ENCODE measurements at regions not wholly inside any gene's neighbourhood (a gene's known extent, or its start where the extent isn't known, plus 50 kb on each side); places are given as distances from the start of the nearest gene placed in this dataset.
A peak's percentile ranks its signal among the peaks of the same experiment; 100 is the strongest.
"Not testable (repeated sequence)": the region's sequence is repeated elsewhere in the genome, so short reads cannot be mapped to it uniquely, and the experiment has no call there.

DNA sequence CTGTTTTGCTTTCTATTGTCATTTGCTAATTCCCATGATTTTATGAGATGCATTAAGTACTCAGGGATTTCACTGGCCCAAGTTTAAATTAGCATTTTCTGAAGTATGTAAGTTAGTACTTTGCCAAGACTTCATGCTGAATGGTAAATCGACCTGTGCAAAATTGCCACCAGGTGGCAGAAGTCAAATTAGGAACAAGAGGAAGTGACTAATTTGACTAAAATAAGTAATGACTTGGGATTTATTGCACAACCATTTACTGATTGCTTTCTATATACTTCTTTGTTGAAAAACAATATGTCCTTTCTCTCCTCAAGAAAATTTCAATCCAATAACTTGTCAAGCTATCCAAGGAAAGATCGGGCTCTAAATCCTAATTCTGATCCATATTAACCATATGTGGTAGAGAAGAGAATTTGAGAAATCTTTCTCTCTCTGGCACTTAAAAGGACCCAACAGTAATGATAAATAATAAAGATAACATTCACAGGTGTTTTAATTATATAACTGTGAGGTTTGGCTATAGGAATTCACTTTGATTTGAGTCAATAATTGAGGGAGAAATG lies 253.7 kb upstream of the CHORDC1 start:
- no peak for FAIRE-seq
- no peak for DNase-seq (ENCODE audit: low spot score)

DNA sequence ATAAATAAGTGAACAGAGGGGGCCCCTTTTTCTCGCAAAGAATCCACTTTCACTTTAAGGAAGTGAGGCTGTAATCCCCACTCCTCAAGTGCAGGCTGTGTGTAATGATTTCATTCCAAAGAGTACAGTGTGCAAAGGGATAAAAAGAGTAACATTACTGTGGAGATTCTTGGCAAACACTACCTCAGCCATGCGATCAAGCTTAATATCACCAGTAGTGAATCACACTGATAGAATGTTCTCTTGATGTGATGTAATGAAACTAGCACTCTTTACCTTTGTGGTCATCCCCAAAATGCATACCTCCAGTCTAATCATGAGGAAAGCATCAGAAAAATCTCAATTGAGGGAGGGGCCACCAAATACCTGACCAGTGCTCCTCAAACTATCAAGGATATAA lies 246.1 kb upstream of the CHORDC1 start:
- FAIRE-seq = peak; percentile 17
- peak; percentile 60 for DNase-seq (ENCODE audit: low spot score)

DNA sequence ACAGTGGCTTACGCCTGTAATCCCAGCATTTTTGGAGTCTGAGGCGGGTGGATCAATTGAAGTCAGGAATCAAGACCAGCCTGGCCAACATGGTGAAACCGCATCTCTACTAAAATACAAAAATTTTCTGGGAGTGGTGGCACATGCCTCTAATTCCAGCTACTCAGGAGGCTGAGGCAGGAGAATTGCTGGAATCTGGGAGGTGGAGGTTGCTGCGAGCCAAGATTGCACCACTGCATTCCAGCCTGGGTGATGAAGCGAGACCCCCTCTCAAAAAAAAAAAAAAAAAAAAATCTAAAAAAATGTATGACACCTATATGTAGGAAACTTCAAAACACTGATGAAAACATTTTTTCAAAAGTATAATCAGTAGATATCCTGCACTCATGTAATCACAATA lies 242.7 kb upstream of the CHORDC1 start:
- no peak for FAIRE-seq
- no peak for DNase-seq (ENCODE audit: low spot score)

DNA sequence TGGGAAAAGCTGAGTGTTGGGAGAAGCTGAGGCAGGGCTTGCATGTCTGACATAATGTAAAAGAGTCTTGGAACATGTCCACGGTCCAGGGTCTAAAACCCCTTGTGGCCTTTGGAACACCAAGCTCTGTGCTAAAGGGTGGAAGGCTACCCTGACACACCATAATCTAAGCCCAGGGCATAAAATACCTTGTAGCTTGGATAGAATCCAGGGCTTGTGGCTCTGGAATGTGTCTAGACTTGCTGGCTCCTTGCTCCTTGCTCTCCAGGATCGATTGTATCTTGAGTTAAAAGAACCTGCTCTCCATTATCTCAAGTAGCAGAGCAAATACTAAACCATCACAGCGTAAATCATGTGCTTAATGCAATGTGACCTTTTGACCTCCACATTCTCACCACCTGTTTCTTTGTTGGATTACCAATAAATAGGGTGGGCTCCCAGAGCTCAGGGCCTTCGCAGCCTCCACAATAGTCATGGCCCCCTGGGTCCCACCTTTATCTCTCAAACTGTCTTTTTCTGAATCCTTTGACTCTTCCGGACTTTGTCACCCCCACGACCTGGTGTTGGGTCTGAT lies 232.6 kb upstream of the CHORDC1 start:
- not testable (repeated sequence) for DNase-seq (ENCODE audit: low spot score); FAIRE-seq

DNA sequence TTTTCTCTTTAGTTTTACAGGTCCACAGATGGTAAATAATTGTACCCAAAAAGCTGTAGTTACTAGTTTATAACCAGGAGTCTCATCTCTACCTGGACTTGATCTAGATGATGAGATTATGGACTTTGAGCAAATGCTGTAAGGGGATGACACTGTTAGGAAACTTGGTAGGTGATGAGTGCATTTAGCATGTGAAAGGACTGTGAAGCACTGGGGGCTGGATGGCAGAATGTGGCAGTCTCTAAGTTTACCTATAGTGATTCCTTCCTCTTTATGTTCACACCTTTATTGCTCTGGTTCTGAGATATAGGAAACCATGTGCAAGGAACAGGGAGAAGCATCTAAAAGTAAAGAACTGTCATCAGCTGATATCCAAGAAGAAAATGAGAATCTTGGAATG lies 230.7 kb upstream of the CHORDC1 start:
- DNase-seq (ENCODE audit: low spot score) (no peak), FAIRE-seq (no peak)

DNA sequence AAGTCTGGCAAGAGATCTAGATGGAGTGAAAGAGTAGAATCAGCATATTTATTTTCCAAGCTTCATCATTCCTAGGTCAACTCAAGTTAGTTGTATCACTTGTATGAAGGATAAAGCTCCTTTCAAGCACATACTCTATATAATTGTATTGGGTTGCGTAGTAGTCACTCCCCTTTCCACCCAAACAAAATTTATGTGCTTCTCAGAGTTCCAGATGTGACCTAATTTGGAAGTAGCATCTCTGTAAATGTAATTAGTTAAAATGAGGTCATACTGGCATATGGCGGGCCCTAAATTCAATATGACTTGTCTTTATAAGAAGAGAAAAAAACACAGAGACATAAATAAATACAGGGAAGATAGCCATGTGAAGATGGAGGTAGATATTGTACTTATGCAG lies 226.8 kb upstream of the CHORDC1 start:
- FAIRE-seq = no peak

DNA sequence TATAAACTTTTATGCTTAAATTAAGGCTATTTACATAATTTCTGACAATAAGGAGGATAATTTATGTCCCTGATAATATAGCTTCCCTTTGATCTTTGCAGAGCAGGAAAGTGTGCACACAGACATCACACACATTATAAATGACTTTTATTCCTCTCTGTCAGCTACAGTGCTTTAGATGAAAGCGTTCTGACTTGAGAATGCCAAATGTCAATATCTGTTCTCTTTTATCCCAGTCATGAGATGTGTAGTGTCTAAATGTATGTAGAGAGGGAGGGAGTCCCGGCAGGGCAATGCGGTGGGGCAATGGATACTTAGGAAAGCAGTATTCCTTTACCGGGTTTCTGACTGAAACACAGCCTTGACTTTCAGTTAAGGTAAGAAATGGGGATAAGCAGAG lies 225.4 kb upstream of the CHORDC1 start:
- FAIRE-seq (no peak), DNase-seq (ENCODE audit: low spot score) (no peak)

More for the DNA sequence above, 226.8 kb upstream of the CHORDC1 start:
- no peak for DNase-seq (ENCODE audit: low spot score)

DNA sequence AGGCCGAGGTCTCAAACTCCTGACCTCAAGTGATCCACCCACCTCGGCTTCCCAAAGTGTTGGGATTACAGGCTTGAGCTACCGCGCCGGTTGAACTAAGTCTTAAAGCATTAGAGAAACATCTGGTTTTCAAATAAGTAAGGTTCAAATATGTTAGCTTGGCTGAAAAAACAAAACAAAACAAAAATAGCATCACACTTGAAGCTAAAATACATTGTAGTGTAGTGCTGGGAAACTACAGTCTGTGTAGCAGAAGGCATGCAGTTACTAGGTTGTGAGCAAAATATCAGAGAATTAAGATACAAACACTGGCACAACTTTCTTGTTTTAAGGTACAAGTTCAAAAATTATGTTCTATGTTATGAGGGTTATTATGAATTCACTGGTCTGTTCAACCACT lies 224.8 kb upstream of the CHORDC1 start:
- DNase-seq (ENCODE audit: low spot score) = no peak
- no peak for FAIRE-seq

DNA sequence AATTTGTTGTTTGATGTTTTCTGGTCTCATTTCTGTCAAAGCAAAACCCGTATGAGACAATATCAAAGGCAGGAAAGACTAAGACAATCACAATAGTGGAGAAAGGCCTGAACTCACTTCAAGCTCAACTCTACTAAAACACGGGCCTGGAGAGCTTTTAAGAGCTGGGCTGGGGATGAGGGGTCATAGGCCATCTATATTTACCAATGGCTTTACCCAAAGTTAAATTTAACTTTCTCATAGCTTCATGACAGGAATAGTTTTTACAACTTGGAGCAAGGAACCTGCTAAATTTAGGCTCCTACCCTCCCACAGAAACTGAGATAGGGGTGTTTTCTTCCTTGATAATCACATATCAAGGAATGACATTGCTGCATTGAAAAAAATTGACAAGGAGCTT lies 223.4 kb upstream of the CHORDC1 start:
- FAIRE-seq (no peak), DNase-seq (ENCODE audit: low spot score) (no peak)

DNA sequence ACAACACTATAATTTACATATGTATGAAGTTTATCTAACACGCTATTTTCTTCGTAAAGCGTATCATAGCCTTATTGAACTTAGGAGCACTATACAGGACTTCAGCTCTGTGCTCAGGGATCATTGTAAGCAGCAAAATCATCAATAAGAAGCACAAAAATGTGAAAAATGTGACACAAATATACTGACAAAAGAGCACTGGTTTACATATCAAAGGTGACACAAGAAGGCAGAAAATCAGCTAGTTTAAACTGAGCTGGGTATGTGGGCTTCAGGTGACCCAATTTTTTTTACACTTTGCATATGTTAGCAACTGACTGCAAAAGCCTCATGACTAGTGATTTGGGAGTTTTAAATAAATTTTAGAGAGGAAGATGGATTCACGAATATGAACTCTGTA lies 215.2 kb upstream of the CHORDC1 start:
- no peak for DNase-seq (ENCODE audit: low spot score)
- FAIRE-seq = no peak

DNA sequence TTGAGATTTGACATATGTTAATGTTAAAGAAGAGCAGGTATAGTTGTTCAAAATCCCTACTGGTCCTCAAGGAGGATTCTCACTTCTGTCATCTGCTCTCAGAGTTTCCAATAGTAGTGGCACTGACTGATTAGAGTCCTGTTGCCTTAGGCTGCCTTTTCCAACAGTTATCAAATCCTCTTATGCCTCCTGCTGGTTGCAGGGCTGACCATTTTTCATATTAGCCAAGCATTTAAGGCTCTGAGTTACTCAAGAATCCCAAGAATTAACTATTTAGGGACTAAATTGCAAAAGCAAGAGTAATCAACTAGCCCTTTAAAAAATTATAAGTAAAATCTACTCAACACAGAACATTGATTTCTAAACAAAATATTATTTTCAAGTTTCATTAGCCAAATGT lies 212.0 kb upstream of the CHORDC1 start:
- FAIRE-seq (no peak), DNase-seq (ENCODE audit: low spot score) (no peak)

DNA sequence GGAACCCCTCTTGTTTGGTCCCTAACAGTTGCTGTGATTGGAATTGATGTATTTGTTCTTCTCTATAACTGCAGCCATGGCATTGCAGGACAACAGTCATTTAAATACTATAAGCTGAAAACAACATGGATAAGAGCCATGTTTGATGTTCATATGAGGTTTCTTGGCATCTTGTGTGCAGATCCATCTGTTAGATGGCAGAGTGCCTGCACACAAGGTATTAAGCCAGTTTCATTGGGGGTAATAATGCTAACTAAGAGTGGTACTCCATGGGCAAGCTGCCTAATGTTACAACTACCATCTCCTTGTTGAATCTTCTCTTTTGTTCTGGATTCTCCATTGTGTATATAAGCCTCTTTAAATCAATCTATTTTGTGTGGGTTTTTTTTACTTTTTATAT lies 206.0 kb upstream of the CHORDC1 start:
- DNase-seq (ENCODE audit: low spot score) (no peak), FAIRE-seq (no peak)

DNA sequence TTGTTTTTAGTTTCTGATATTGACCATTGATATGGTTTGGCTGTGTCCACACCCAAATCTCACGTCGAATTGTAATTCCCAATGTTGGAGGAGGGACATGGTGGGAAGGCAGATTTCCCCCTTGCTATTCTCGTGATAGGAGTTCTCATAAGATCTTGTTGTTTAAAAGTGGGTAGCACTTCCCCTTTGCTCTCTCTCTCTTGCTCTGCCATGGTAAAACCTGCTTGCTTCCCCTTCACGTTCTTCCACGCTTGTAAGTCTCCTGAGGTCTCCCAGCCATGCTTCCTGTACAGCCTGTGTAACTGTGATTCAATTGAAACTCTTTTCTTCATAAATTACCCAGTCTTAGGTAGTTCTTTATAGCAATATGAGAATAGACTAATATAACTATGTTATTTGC lies 203.6 kb upstream of the CHORDC1 start:
- no peak for FAIRE-seq

DNA sequence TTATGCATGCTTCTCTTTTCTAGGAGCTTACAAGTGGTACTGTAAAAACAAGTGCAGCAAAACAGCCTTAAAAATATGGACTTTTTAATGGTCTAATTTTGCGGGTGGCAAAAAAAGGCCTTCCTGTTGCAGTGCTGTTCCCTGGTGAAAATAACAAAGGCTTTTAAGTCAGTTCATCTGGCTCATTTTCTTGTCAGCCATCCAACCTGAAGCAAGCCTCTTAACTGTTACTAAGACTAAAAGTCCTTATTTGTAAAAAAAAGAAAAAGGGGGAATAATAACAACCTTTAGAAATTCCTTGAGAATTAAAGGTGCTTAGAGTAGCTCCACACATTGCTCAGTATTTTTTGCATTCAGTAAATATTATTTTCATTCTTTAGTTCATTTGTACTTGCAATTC lies 200.5 kb upstream of the CHORDC1 start:
- no peak for FAIRE-seq
- DNase-seq (ENCODE audit: low spot score) = no peak

More for the DNA sequence above, 203.6 kb upstream of the CHORDC1 start:
- DNase-seq (ENCODE audit: low spot score) = no peak

DNA sequence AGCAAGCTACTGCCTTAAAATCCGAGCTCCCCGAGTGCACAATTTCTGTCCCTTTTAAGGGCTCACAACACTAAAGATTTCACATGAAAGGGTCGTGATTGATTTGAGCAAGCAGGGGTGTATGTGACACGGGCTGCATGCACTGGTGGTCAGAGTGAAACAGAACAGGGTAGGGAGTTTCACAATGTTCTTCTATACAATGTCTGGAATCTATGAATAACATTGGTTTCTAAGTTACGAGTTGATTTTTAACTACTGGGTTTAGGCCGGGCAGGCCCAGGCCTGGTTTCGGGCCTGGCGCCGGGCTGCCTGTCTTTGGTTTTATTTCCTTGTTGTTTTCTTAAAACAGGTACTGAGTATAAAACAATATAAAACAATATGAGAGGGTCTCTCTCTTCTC lies 199.9 kb upstream of the CHORDC1 start:
- not testable (repeated sequence) for FAIRE-seq; DNase-seq (ENCODE audit: low spot score)

DNA sequence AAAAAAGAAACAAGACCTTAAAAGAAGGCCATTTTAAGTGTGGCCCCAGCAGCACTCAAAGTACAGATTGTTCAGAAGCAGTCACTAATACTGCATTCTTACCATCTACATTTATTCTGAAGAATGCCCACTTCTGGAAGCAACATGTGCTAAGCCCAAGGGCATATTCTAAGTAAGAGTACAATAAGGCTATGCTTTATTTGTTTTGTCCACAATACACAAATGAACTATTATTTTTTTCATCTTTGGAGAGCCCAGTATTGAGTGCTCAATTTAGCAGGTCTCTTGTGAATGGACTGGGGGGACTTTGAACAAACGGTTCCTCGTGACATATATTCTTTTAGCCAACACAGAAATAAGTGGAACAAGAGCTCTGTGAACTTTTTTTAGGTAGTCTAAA lies 191.4 kb upstream of the CHORDC1 start:
- FAIRE-seq (no peak), DNase-seq (ENCODE audit: low spot score) (no peak)

DNA sequence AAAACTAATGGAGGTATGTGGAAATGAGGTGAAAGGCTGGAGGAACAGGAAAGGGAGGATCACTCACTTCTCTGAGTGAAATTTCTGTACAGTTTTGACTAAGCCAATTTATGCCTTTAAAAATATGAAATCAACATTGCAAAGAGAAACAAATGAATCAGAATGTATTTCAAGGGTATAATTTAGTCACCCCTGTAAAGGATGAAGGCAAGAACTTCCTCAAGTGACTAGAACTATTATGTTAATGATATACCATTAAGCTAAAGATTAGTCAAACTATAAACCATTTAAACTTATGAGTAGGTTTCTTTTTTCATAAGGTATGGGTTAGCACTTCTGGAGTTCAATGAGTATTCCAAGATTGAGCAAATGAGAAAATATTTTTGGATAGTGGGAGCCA lies 184.5 kb upstream of the CHORDC1 start:
- no peak for DNase-seq (ENCODE audit: low spot score)
- FAIRE-seq = no peak

DNA sequence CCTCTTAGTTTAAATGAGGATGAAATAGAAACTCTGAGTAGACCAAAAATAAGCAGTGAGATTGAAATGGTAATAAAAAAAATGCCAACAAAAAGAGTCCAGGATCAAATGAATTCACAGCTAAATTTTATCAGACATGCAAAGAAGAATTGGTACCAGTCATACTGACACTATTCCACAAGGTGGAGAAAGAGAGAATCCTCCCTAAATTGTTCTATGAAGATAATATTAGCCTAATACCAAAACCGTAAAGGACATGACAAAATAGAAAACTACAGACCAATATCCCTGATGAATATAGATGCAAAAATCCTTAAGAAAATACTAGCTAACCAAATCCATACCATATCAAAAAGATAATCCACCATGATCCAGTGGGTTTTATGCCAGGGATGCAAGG lies 169.8 kb upstream of the CHORDC1 start:
- DNase-seq (ENCODE audit: low spot score) (no peak), FAIRE-seq (no peak)

DNA sequence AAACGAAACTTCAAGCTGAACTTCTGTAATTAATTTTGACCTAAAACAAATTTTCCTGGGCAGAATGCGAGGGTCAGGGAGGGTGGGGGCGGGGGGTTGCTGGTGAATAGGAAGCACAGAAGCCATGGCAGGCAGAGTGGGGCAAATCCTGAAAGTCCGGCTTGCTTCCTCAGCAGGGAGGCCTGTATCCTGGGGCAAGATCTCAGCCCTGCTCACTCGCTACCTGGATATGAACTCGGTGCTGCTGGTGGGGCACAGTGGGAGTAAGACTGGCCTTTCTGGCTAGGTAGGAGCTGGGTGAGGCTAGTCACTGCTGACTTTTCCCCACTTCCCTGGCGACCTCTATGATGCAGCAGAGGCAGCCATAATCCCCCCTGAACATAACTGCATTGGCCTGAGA lies 168.9 kb upstream of the CHORDC1 start:
- FAIRE-seq (no peak), DNase-seq (ENCODE audit: low spot score) (no peak)

DNA sequence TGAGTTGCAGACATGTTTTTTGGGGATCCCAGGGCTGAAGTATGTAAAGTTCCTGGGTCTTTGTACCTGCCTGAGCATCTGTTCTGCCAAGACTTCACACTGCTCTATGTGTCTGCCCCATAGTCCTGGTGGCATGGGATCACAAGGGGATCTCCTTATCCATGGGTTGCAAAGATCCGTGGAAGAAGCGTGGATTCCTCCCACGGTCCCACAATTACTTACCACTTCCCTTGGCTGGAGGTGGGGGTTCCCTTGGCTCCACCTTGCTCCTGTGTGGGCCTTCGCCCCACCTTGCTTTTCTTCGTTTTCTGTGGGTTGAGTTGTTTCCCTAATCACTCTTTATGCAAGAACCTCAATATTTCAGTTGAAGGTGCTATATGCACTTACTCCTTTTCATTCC lies 157.4 kb upstream of the CHORDC1 start:
- no peak for DNase-seq (ENCODE audit: low spot score)

DNA sequence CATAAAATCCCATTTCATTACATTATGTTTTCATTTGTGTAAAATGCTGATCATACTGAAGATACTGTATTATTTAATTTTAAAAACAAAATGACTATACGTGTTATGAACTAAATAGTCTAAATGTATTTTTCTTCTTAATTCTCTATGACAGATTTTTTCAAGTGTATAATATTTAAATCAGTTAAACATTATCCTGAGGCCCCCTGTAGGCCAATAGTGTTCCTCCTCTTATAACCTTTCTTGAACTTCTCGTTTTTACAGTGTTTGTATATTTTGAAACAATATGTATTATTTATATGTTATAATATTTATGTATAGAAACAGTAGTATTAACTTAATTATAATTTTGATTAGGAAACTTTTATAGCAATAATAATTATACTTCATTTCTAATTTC lies 151.1 kb upstream of the CHORDC1 start:
- FAIRE-seq = no peak
- no peak for DNase-seq (ENCODE audit: low spot score)

More for the DNA sequence above, 157.4 kb upstream of the CHORDC1 start:
- no peak for FAIRE-seq

DNA sequence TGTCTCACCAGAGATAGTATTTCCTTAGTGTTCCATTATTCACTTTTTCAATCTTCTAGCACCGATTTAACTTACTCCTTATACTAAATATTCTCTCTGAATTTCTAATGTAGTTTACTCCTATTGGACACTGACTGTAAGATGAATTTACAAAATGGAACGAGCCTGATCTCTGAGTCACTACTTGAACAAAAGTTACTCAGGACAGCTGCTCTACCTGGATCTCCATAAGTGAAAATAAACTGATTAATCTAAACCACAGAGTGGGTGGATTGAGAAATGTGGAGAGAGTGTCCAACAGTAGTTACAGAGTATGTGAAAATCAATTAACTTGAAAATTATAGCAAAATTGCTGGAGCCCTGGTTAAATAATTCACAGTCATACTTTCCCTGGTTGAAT lies 141.7 kb upstream of the CHORDC1 start:
- no peak for FAIRE-seq
- no peak for DNase-seq (ENCODE audit: low spot score)

DNA sequence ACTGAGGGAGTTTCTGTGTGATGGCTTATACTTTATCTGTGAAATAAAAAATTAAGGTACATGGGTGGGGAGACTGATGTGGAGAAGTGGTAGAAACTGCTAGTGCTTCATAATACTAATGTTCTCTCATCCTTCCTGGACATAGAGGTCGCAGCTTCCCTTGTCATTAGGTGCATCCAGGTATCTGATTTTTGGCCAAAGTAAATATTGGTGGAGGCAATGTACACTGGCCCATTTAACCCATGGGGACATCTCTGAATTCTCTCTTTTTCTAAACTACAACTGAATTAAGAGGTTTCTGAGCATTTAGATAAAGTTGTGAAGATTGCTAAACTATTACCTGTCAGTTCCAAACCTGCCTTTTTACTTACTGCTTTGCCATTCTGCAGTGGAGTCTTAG lies 140.9 kb upstream of the CHORDC1 start:
- no peak for DNase-seq (ENCODE audit: low spot score)
- no peak for FAIRE-seq

DNA sequence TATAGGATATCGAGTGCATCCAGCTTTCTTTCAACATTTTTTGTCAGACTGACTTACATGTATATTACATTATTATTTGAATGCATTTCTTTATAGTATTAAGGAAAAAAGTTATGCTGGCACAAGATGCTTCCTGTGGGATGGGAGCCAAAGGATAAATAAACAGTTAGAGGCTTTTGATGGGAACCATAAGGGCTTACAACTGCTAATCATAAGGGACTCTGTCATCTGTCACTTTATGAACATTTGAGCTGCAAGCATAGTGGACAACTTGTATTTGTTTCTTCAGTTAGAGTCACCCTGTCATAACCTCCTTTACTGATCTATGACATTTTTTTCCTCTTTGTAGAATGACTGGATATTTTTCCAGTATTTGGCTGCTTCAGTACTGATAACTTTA lies 132.4 kb upstream of the CHORDC1 start:
- no peak for DNase-seq (ENCODE audit: low spot score)
- no peak for FAIRE-seq

All from urothelium cell line (cell line).